HCT116 (cell line): ENCODE measurements at regions not wholly inside any gene's neighbourhood (a gene's known extent, or its start where the extent isn't known, plus 50 kb on each side); places are given as distances from the start of the nearest gene placed in this dataset.

Source experiments
- EGR1 ChIP-seq: IDR thresholded peaks from 2 replicates; pipeline ENCODE4 v1.6.1; 2012; ENCODE audit warnings: low read depth
- EZH2 ChIP-seq: fragments of 200-600 bp; sonication (generic); IDR thresholded peaks from 2 replicates; pipeline ENCODE4 v1.6.1; 2017; ENCODE audit warnings: antibody characterized with exemption, mixed run types
- POLR2A ChIP-seq: IDR thresholded peaks from 2 replicates; pipeline ENCODE4 v1.7.0; 2011; ENCODE audit warnings: borderline replicate concordance; ENCODE audit not compliant: insufficient read depth, insufficient read length; ENCODE audit errors: extremely low read depth
- POLR2AphosphoS5 ChIP-seq: IDR thresholded peaks from 2 replicates; pipeline ENCODE4 v1.6.1; 2011; ENCODE audit warnings: mild to moderate bottlenecking, low read depth, low read length, moderate library complexity
- TF ChIP-seq, protein P1 (sequence below), 3 experiments: fragments of 200-600 bp in 1 of 3; sonication (generic) in 1 of 3; IDR thresholded peaks in 2 of 3; conservative IDR thresholded peaks in 1 of 3; 2 replicates each; pipeline ENCODE4 v1.5.1; 2012 to 2017; ENCODE audit warnings: low read depth in 2 of 3, low read length in 2 of 3, antibody characterized with exemption in 1 of 3, borderline replicate concordance in 1 of 3, control low read depth in 1 of 3, mild to moderate bottlenecking in 1 of 3, mixed read lengths in 1 of 3, mixed run types in 1 of 3, moderate library complexity in 1 of 3; ENCODE audit not compliant: insufficient read depth in 1 of 3
- TF ChIP-seq, protein P2 (sequence below): IDR thresholded peaks from 2 replicates; pipeline ENCODE4 v1.6.1; 2012

DNA sequence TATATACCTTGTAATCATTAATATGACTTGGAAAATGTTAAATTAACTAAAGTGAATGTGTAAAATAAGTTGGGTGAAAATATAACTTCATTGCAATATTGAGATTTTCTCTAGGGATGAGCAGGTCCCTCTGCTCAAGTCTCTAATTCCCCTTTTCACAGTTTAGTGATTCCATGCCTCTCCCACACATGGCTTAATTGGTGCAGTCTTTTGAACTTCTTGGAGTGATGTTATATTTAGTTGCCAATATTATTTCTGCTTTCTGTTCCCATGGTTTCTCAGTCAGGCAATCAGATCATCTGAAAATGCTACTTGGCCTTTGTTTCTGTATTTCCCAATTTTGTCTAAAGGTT is 233.7 kb upstream of the SPOPL start:
- TF ChIP-seq, protein P1, sequence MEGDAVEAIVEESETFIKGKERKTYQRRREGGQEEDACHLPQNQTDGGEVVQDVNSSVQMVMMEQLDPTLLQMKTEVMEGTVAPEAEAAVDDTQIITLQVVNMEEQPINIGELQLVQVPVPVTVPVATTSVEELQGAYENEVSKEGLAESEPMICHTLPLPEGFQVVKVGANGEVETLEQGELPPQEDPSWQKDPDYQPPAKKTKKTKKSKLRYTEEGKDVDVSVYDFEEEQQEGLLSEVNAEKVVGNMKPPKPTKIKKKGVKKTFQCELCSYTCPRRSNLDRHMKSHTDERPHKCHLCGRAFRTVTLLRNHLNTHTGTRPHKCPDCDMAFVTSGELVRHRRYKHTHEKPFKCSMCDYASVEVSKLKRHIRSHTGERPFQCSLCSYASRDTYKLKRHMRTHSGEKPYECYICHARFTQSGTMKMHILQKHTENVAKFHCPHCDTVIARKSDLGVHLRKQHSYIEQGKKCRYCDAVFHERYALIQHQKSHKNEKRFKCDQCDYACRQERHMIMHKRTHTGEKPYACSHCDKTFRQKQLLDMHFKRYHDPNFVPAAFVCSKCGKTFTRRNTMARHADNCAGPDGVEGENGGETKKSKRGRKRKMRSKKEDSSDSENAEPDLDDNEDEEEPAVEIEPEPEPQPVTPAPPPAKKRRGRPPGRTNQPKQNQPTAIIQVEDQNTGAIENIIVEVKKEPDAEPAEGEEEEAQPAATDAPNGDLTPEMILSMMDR (IDR thresholded peaks at IDR 0.05 in 2 of 3, conservative IDR thresholded peaks at IDR 0.05 in 1 of 3; ENCODE audit: borderline replicate concordance in 1 of 3, insufficient read depth in 1 of 3, low read depth in 2 of 3, low read length in 2 of 3), result no peak
- TF ChIP-seq EGR1 (no peak), POLR2A (no peak), POLR2AphosphoS5 (no peak), EZH2 (no peak)
- TF ChIP-seq, protein P2, sequence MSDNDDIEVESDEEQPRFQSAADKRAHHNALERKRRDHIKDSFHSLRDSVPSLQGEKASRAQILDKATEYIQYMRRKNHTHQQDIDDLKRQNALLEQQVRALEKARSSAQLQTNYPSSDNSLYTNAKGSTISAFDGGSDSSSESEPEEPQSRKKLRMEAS, result no peak
